ENCODE measurements at regions not wholly inside any gene's neighbourhood (a gene's known extent, or its start where the extent isn't known, plus 50 kb on each side); places are given as distances from the start of the nearest gene placed in this dataset.

DNA sequence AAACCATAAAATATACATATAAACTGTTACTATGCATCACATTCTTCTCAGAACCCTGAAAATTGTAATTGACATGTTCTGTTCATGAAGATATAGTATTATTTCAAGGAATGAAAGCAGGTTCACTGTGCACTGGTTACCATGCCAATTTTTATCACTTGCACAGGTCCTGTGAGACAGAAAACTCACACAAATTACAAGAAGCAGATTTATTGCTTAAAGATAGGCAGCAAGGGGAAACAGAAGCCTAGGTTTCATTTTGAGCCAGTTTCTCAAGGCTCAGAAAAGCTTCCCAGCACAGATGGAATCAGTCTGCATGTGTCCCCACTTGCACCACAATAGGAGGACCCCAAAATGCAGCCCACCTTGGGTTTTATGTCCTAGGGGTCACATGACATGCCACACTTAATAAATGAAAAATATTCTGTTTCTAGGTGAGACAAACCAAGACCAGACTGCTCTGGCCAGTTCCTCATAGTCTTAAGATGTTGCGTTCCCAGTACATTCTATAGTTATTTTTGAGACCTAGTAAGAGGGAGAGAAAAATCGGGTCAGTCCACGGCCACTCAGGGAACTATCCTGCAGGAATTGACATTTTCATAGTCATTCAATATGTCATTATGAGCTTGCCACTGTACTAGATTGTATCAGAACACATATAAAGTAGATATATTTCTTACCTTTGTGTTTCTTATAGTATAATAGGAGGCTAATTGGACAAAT lies 459.1 kb upstream of the ATXN8OS start:
- no peak for DNase-seq (ENCODE audit: low spot score)
- Histone ChIP-seq H3K9ac (ENCODE audit: low read depth in 1 of 2, low read length in 2 of 2) (no peak overlapping the region), H3K9me3 (ENCODE audit: control insufficient read depth in 4 of 4, low read length in 3 of 4) (no peaks in the 10 kb centered on the region), H3K27me3 (ENCODE audit: control insufficient read depth in 4 of 4, insufficient read depth in 4 of 4, low read length in 3 of 4) (no peaks in the 10 kb centered on the region), H3K36me3 (ENCODE audit: control insufficient read depth in 4 of 4, insufficient read depth in 3 of 4, low read depth in 1 of 4, low read length in 3 of 4) (no peaks in the 10 kb centered on the region), H3K4me1 (ENCODE audit: control insufficient read depth in 4 of 4, insufficient read depth in 4 of 4, low read length in 3 of 4) (peaks cover 0 to 2% (median 0%) of the 10 kb centered on the region in 4 donors), H3K4me3 (ENCODE audit: low read depth in 1 of 3, low read length in 3 of 3) (no peak overlapping the region), H3K27ac (ENCODE audit: low read depth in 1 of 2, low read length in 2 of 2) (no peak overlapping the region)
- WGBS = 89% methylated on average over 3 of the region's 3 CpGs
- TF ChIP-seq, protein P1, sequence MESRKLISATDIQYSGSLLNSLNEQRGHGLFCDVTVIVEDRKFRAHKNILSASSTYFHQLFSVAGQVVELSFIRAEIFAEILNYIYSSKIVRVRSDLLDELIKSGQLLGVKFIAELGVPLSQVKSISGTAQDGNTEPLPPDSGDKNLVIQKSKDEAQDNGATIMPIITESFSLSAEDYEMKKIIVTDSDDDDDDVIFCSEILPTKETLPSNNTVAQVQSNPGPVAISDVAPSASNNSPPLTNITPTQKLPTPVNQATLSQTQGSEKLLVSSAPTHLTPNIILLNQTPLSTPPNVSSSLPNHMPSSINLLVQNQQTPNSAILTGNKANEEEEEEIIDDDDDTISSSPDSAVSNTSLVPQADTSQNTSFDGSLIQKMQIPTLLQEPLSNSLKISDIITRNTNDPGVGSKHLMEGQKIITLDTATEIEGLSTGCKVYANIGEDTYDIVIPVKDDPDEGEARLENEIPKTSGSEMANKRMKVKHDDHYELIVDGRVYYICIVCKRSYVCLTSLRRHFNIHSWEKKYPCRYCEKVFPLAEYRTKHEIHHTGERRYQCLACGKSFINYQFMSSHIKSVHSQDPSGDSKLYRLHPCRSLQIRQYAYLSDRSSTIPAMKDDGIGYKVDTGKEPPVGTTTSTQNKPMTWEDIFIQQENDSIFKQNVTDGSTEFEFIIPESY (IDR thresholded peaks at IDR 0.05) = no peak
- no peak for TF ChIP-seq REST (IDR thresholded peaks at IDR 0.05)
- no peak for TF ChIP-seq GABPA (IDR thresholded peaks at IDR 0.05 in 1 of 2, conservative IDR thresholded peaks at IDR 0.05 in 1 of 2)
- no peak for TF ChIP-seq JUND (IDR thresholded peaks at IDR 0.05)
- TF ChIP-seq RXRA (IDR thresholded peaks at IDR 0.05) = no peak
- no peak for TF ChIP-seq TAF1 (conservative IDR thresholded peaks at IDR 0.05)
- TF ChIP-seq EGR1 (IDR thresholded peaks at IDR 0.05; ENCODE audit: low read depth in 2 of 2) = no peak
- TF ChIP-seq FOXA1 (IDR thresholded peaks at IDR 0.05) = no peak
- TF ChIP-seq, protein P2, sequence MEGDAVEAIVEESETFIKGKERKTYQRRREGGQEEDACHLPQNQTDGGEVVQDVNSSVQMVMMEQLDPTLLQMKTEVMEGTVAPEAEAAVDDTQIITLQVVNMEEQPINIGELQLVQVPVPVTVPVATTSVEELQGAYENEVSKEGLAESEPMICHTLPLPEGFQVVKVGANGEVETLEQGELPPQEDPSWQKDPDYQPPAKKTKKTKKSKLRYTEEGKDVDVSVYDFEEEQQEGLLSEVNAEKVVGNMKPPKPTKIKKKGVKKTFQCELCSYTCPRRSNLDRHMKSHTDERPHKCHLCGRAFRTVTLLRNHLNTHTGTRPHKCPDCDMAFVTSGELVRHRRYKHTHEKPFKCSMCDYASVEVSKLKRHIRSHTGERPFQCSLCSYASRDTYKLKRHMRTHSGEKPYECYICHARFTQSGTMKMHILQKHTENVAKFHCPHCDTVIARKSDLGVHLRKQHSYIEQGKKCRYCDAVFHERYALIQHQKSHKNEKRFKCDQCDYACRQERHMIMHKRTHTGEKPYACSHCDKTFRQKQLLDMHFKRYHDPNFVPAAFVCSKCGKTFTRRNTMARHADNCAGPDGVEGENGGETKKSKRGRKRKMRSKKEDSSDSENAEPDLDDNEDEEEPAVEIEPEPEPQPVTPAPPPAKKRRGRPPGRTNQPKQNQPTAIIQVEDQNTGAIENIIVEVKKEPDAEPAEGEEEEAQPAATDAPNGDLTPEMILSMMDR (IDR thresholded peaks at IDR 0.05; ENCODE audit: low read depth, low read length, missing input control) = no peak
- no peak for TF ChIP-seq MAX (IDR thresholded peaks at IDR 0.05)
- no peak for TF ChIP-seq RAD21 (IDR thresholded peaks at IDR 0.05)
- no peak for TF ChIP-seq HNF4G (IDR thresholded peaks at IDR 0.05)
- no peak for TF ChIP-seq HNF4A (conservative IDR thresholded peaks at IDR 0.05)
- no peak for TF ChIP-seq YY1 (IDR thresholded peaks at IDR 0.05)
- TF ChIP-seq NR2F2 (IDR thresholded peaks at IDR 0.05) = no peak
- no peak for TF ChIP-seq FOXA2 (IDR thresholded peaks at IDR 0.05)
- TF ChIP-seq, protein P3, sequence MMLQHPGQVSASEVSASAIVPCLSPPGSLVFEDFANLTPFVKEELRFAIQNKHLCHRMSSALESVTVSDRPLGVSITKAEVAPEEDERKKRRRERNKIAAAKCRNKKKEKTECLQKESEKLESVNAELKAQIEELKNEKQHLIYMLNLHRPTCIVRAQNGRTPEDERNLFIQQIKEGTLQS (IDR thresholded peaks at IDR 0.05) = no peak
- TF ChIP-seq SP1 (IDR thresholded peaks at IDR 0.05) = no peak
